Neural cell (in vitro differentiated cells): ENCODE measurements at regions not wholly inside any gene's neighbourhood (a gene's known extent, or its start where the extent isn't known, plus 50 kb on each side); places are given as distances from the start of the nearest gene placed in this dataset.

Experiments used
- H2AFZ ChIP-seq: fragments of 200-600, 300-800 bp; sonication (generic), shearing (Covaris generic); 2 replicates; pipeline ENCODE4 v1.6.0; 2014; ENCODE audit warnings: low read depth, mild to moderate bottlenecking, antibody characterized with exemption, low read length, moderate library complexity
- H3F3A ChIP-seq: fragments of 200-600 bp; shearing (Covaris generic); 2 replicates; pipeline ENCODE4 v1.6.1; 2016; ENCODE audit warnings: mild to moderate bottlenecking, moderate library complexity, mixed read lengths, antibody characterized with exemption, low read length; ENCODE audit not compliant: insufficient read depth, poor library complexity, severe bottlenecking
- H3K27ac ChIP-seq: fragments of 200-600, 300-800 bp; sonication (generic), shearing (Covaris generic); 2 replicates; pipeline ENCODE4 v1.5.1; 2014; ENCODE audit warnings: mild to moderate bottlenecking, low read length, moderate library complexity
- H3K27me3 ChIP-seq: fragments of 300-800, 200-600 bp; sonication (generic), shearing (Covaris generic); 2 replicates; pipeline ENCODE4 v1.6.0; 2014; ENCODE audit warnings: mild to moderate bottlenecking, low read depth, low read length, moderate library complexity; ENCODE audit not compliant: insufficient read depth
- H3K36me3 ChIP-seq: fragments of 300-800, 200-600 bp; sonication (generic), shearing (Covaris generic); 2 replicates; pipeline ENCODE4 v1.5.1; 2014; ENCODE audit warnings: mild to moderate bottlenecking, antibody characterized with exemption, low read length, moderate library complexity; ENCODE audit not compliant: insufficient read depth
- H3K4me2 ChIP-seq: fragments of 300-800, 200-600 bp; sonication (generic), shearing (Covaris generic); 2 replicates; pipeline ENCODE4 v1.6.0; 2014; ENCODE audit warnings: mild to moderate bottlenecking, low read length
- H3K4me3 ChIP-seq: fragments of 300-800, 200-600 bp; sonication (generic), shearing (Covaris generic); 2 replicates; pipeline ENCODE4 v1.5.1; 2014; ENCODE audit warnings: mild to moderate bottlenecking, low read length, moderate library complexity
- H3K79me2 ChIP-seq: fragments of 200-600 bp; shearing (Covaris generic); replicated peaks from 2 replicates; pipeline ENCODE4 v1.6.0; 2014; ENCODE audit warnings: mild to moderate bottlenecking, low read length, moderate library complexity; ENCODE audit not compliant: insufficient read depth
- H3K9ac ChIP-seq: fragments of 300-800, 200-600 bp; sonication (generic), shearing (Covaris generic); 2 replicates; pipeline ENCODE4 v1.6.1; 2016; ENCODE audit warnings: mild to moderate bottlenecking, low read length, mixed read lengths
- H3K9me2 ChIP-seq: fragments of 200-600 bp; shearing (Covaris generic); 2 replicates; pipeline ENCODE4 v1.6.1; 2016; ENCODE audit warnings: mild to moderate bottlenecking, low read length, mixed read lengths; ENCODE audit not compliant: insufficient read depth
- H3K9me3 ChIP-seq: fragments of 200-600, 300-800 bp; sonication (generic), shearing (Covaris generic); 2 replicates; pipeline ENCODE4 v1.6.1; 2016; ENCODE audit warnings: mild to moderate bottlenecking, mixed run types, low read length, moderate library complexity, mixed read lengths
- H4K20me1 ChIP-seq: fragments of 200-600 bp; shearing (Covaris generic); 2 replicates; pipeline ENCODE4 v1.6.1; 2016; ENCODE audit warnings: mild to moderate bottlenecking, mixed run types; ENCODE audit not compliant: insufficient read depth
- EP300 ChIP-seq: fragments of 450-650 bp; conservative IDR thresholded peaks from 2 replicates; pipeline ENCODE4 v1.6.1; 2014; ENCODE audit warnings: antibody characterized with exemption, mild to moderate bottlenecking, moderate library complexity; ENCODE audit not compliant: poor library complexity, severe bottlenecking
- EZH2 ChIP-seq: fragments of 200-600, 300-800 bp; shearing (Covaris generic), sonication (generic); IDR thresholded peaks from 2 replicates; pipeline ENCODE4 v1.6.1; 2014; ENCODE audit warnings: antibody characterized with exemption, low read length, borderline replicate concordance, mild to moderate bottlenecking; ENCODE audit not compliant: insufficient read depth, poor library complexity, severe bottlenecking
- MXI1 ChIP-seq: fragments of 450-650 bp; conservative IDR thresholded peaks from 2 replicates; pipeline ENCODE4 v1.6.1; 2014; ENCODE audit warnings: antibody characterized with exemption, mild to moderate bottlenecking; ENCODE audit not compliant: poor library complexity, severe bottlenecking
- POLR2AphosphoS5 ChIP-seq: IDR thresholded peaks from 2 replicates; pipeline ENCODE4 v1.6.1; 2012
- RAD21 ChIP-seq: fragments of 450-650 bp; conservative IDR thresholded peaks from 2 replicates; pipeline ENCODE4 v1.6.1; 2014; ENCODE audit warnings: antibody characterized with exemption, mild to moderate bottlenecking, moderate library complexity
- SMC3 ChIP-seq: fragments of 450-650 bp; conservative IDR thresholded peaks from 2 replicates; pipeline ENCODE4 v1.6.1; 2014; ENCODE audit warnings: antibody characterized with exemption, mild to moderate bottlenecking, moderate library complexity; ENCODE audit not compliant: poor library complexity
- TAF1 ChIP-seq: IDR thresholded peaks from 2 replicates; pipeline ENCODE4 v1.6.1; 2012; ENCODE audit warnings: low read depth
- TF ChIP-seq, protein P1 (sequence below): IDR thresholded peaks from 2 replicates; pipeline ENCODE4 v1.6.1; 2012; ENCODE audit warnings: borderline replicate concordance
- TF ChIP-seq, protein P2 (sequence below): fragments of 450-650 bp; IDR thresholded peaks from 2 replicates; pipeline ENCODE4 v1.5.1; 2014; ENCODE audit warnings: antibody characterized with exemption, mild to moderate bottlenecking, moderate library complexity; ENCODE audit not compliant: poor library complexity, severe bottlenecking

DNA sequence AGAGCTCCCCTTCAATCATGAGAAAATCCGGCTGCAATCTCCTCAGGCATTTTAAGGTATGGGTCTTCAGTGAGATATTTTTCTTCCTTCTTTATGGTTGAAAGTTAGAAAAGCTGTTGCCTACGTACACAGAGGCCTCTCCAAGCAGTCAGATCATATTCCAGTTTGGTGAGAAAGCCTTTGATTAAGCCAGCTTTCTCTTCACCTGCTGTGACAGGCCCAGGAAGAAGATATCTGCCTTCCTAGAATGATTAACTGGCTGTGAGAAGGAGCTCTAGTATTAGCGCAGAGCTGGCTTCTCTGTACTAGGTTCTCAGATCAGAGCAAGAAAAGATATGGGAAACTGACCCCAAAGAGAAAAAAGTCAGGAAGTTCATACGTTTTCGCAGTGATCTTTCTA lies 585.0 kb upstream of the CHAC2 start:
- Histone ChIP-seq H3F3A (no peaks in the 10 kb centered on the region), H3K4me2 (no peak overlapping the region), H3K27ac (no peak overlapping the region), H3K27me3 (no peaks in the 10 kb centered on the region), H3K9me2 (no peaks in the 10 kb centered on the region), H3K79me2 (no peaks in the 10 kb centered on the region), H3K4me3 (no peak overlapping the region), H3K36me3 (no peaks in the 10 kb centered on the region), H3K9me3 (no peaks in the 10 kb centered on the region), H3K9ac (no peak overlapping the region), H2AFZ (no peak overlapping the region), H4K20me1 (no peaks in the 10 kb centered on the region)
- TF ChIP-seq, protein P1, sequence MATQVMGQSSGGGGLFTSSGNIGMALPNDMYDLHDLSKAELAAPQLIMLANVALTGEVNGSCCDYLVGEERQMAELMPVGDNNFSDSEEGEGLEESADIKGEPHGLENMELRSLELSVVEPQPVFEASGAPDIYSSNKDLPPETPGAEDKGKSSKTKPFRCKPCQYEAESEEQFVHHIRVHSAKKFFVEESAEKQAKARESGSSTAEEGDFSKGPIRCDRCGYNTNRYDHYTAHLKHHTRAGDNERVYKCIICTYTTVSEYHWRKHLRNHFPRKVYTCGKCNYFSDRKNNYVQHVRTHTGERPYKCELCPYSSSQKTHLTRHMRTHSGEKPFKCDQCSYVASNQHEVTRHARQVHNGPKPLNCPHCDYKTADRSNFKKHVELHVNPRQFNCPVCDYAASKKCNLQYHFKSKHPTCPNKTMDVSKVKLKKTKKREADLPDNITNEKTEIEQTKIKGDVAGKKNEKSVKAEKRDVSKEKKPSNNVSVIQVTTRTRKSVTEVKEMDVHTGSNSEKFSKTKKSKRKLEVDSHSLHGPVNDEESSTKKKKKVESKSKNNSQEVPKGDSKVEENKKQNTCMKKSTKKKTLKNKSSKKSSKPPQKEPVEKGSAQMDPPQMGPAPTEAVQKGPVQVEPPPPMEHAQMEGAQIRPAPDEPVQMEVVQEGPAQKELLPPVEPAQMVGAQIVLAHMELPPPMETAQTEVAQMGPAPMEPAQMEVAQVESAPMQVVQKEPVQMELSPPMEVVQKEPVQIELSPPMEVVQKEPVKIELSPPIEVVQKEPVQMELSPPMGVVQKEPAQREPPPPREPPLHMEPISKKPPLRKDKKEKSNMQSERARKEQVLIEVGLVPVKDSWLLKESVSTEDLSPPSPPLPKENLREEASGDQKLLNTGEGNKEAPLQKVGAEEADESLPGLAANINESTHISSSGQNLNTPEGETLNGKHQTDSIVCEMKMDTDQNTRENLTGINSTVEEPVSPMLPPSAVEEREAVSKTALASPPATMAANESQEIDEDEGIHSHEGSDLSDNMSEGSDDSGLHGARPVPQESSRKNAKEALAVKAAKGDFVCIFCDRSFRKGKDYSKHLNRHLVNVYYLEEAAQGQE: no peak
- TF ChIP-seq RAD21 (no peak), SMC3 (no peak), TAF1 (no peak)
- TF ChIP-seq, protein P2, sequence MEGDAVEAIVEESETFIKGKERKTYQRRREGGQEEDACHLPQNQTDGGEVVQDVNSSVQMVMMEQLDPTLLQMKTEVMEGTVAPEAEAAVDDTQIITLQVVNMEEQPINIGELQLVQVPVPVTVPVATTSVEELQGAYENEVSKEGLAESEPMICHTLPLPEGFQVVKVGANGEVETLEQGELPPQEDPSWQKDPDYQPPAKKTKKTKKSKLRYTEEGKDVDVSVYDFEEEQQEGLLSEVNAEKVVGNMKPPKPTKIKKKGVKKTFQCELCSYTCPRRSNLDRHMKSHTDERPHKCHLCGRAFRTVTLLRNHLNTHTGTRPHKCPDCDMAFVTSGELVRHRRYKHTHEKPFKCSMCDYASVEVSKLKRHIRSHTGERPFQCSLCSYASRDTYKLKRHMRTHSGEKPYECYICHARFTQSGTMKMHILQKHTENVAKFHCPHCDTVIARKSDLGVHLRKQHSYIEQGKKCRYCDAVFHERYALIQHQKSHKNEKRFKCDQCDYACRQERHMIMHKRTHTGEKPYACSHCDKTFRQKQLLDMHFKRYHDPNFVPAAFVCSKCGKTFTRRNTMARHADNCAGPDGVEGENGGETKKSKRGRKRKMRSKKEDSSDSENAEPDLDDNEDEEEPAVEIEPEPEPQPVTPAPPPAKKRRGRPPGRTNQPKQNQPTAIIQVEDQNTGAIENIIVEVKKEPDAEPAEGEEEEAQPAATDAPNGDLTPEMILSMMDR: no peak

DNA sequence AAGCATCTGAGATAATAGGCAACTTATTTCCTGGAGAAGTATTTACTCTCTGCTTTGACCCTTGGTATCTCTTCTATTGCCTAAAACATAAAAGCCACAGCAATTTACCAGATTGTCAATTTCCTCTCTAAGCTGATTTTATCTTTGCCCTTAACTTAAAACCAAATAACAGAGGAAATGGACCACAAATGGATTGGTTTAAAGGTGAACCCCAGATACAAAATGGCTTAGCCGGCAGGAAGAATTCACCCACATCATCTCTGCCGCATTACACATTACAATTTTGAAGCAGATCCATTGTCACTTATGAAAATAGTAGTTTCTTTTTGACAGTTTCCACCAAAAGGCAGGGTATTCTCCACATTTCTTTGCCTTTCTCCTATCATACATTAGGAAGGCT lies 585.8 kb upstream of the CHAC2 start:
- TF ChIP-seq RAD21: no peak
- TF ChIP-seq TAF1: no peak
- TF ChIP-seq MXI1: no peak
- TF ChIP-seq, protein P1: no peak
- no peak for TF ChIP-seq SMC3
- TF ChIP-seq EP300: no peak
- TF ChIP-seq POLR2AphosphoS5: no peak
- no peak for TF ChIP-seq EZH2
- TF ChIP-seq, protein P2: no peak
- H3K9me3 ChIP-seq: no peaks in the 10 kb centered on the region
- H2AFZ ChIP-seq: no peak overlapping the region

More for the DNA sequence above, 585.8 kb upstream of the CHAC2 start:
- Histone ChIP-seq H3F3A (no peaks in the 10 kb centered on the region), H4K20me1 (no peaks in the 10 kb centered on the region), H3K9me2 (no peaks in the 10 kb centered on the region), H3K4me3 (no peak overlapping the region), H3K27ac (no peak overlapping the region), H3K9ac (no peak overlapping the region), H3K4me2 (no peak overlapping the region), H3K27me3 (no peaks in the 10 kb centered on the region), H3K36me3 (no peaks in the 10 kb centered on the region), H3K79me2 (no peaks in the 10 kb centered on the region)
